Hematopoietic multipotent progenitor cell treated with erythropoietin and hydrocortisone succinate and interleukin-3 and kit ligand, for 4 days (in vitro differentiated cells): ENCODE measurements at regions not wholly inside any gene's neighbourhood (a gene's known extent, or its start where the extent isn't known, plus 50 kb on each side); places are given as distances from the start of the nearest gene placed in this dataset.
A peak's percentile ranks its signal among the peaks of the same experiment; 100 is the strongest.
"Not testable (repeated sequence)": the region's sequence is repeated elsewhere in the genome, so short reads cannot be mapped to it uniquely, and the experiment has no call there.

Experiments used
- DNase-seq: peaks from one replicate; pipeline ENCODE4 v3.0.0-alpha.2; 2015

GRCh38 chr9:118670011-118670953 lies 699.0 kb downstream of the BRINP1 start:
- no peak for DNase-seq

- no peak for DNase-seq
These were observed 694.3 kb downstream of the BRINP1 start for GRCh38 chr9:118674942-118675341.

- not testable (repeated sequence) for DNase-seq
These were observed 691.1 kb downstream of the BRINP1 start for GRCh38 chr9:118677936-118678653.

GRCh38 chr9:118686959-118687358 lies 682.3 kb downstream of the BRINP1 start:
- no peak for DNase-seq

GRCh38 chr9:118689280-118689679 lies 680.0 kb downstream of the BRINP1 start:
- DNase-seq = no peak

GRCh38 chr9:118692613-118693012 lies 676.6 kb downstream of the BRINP1 start:
- DNase-seq = no peak

- DNase-seq = no peak
These were observed 675.6 kb downstream of the BRINP1 start for GRCh38 chr9:118693645-118694044.

GRCh38 chr9:118695249-118695648 lies 674.0 kb downstream of the BRINP1 start:
- DNase-seq = not testable (repeated sequence)

GRCh38 chr9:118701985-118702384 lies 667.2 kb downstream of the BRINP1 start:
- DNase-seq = no peak

GRCh38 chr9:118711843-118712242 lies 657.4 kb downstream of the BRINP1 start:
- DNase-seq = no peak

GRCh38 chr9:118721276-118721675 lies 648.0 kb downstream of the BRINP1 start:
- no peak for DNase-seq

- DNase-seq = no peak
These were observed 647.3 kb downstream of the BRINP1 start for GRCh38 chr9:118721923-118722322.

GRCh38 chr9:118729981-118730380 lies 639.3 kb downstream of the BRINP1 start:
- DNase-seq = no peak

- DNase-seq = no peak
These were observed 636.2 kb downstream of the BRINP1 start for GRCh38 chr9:118732998-118733397.

GRCh38 chr9:118734696-118735095 lies 634.5 kb downstream of the BRINP1 start:
- no peak for DNase-seq

- no peak for DNase-seq
These were observed 632.8 kb downstream of the BRINP1 start for GRCh38 chr9:118736406-118736805.

GRCh38 chr9:118751077-118751847 lies 618.0 kb downstream of the BRINP1 start:
- no peak for DNase-seq

- DNase-seq = no peak
These were observed 617.4 kb downstream of the BRINP1 start for GRCh38 chr9:118751848-118752223.

GRCh38 chr9:118761016-118761790 lies 608.0 kb downstream of the BRINP1 start:
- no peak for DNase-seq

GRCh38 chr9:118767571-118767970 lies 601.7 kb downstream of the BRINP1 start:
- DNase-seq = no peak

GRCh38 chr9:118782790-118783463 lies 586.3 kb downstream of the BRINP1 start:
- peak; percentile 1 for DNase-seq

- no peak for DNase-seq
These were observed 585.2 kb downstream of the BRINP1 start for GRCh38 chr9:118784033-118784432.
